ENCODE measurements at regions not wholly inside any gene's neighbourhood (a gene's known extent, or its start where the extent isn't known, plus 50 kb on each side); places are given as distances from the start of the nearest gene placed in this dataset.
"Not testable (repeated sequence)": the region's sequence is repeated elsewhere in the genome, so short reads cannot be mapped to it uniquely, and the experiment has no call there.

DNA sequence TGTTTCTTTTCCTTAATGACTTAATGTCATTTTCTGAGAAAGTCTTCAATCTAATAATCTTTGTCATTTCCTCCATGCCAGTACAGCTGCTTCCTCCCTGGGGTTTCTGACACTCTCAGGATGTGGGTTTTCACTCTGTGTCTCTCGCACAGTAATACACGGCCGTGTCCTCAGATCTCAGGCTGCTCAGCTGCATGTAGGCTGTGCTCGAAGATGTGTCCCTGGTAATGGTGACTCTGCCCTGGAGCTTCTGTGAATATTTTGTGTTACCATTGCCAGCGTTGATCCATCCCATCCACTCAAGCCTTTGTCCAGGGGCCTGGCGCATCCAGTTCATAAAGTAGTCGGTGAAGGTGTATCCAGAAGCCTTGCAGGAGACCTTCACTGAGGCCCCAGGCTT, 97.6 kb downstream of the OR4M2 start:
- not testable (repeated sequence) for H3K4me3 ChIP-seq (ENCODE audit: insufficient read length, low read depth)

DNA sequence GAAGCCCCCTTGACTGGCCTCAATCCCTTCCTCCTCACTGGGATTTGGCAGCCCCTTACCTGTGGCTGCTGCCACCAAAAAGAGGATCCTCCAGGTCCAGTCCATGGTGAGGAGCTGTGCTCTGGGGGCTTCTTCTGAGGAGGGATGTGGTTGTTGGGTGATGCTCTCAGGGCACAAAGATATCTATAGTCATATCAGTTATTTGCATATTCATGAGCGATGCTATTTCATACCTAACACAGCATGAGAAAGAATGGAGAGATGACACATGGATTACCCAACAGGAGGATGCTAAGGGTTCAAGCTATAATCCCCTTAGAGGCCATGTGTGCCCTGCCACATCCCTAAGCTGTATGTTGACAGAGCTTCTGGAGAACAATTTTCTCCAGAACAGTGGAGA, 98.1 kb downstream of the OR4M2 start:
- H3K27me3 ChIP-seq (ENCODE audit: insufficient read depth, insufficient read length); H3K9me3 ChIP-seq (ENCODE audit: insufficient read depth, low read length); H3K4me3 ChIP-seq (ENCODE audit: insufficient read length, low read depth); H3K9ac ChIP-seq (ENCODE audit: insufficient read length, low read depth); DNase-seq (ENCODE audit: low read depth, low spot score); H3K36me3 ChIP-seq (ENCODE audit: insufficient read depth, insufficient read length, low read length); H3K4me1 ChIP-seq (ENCODE audit: insufficient read depth, insufficient read length): not testable (repeated sequence)

More for the DNA sequence above, 97.6 kb downstream of the OR4M2 start:
- not testable (repeated sequence) for H3K27me3 ChIP-seq (ENCODE audit: insufficient read depth, insufficient read length); H3K36me3 ChIP-seq (ENCODE audit: insufficient read depth, insufficient read length, low read length); H3K4me1 ChIP-seq (ENCODE audit: insufficient read depth, insufficient read length); H3K9ac ChIP-seq (ENCODE audit: insufficient read length, low read depth); H3K9me3 ChIP-seq (ENCODE audit: insufficient read depth, low read length); DNase-seq (ENCODE audit: low read depth, low spot score)

DNA sequence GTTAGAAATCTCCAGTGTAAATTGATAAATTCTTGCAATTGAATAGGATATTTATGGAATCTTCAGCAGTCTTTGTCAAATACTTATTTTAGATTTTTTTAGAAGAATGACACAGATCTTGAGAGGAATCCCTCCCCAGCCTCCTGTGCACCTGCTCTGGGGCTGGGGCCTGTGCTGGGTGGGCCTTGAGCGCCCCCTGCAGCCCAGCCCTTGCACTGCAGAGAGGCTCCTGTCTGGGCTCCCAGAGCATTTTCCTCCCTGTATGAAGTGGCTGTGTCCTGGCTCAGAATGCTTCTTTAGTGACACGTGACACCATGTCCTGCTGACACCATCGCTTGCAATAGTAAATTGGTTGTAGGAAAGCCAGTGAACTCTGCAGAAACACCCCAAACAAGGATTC, 98.7 kb downstream of the OR4M2 start:
- not testable (repeated sequence) for H3K4me3 ChIP-seq (ENCODE audit: insufficient read length, low read depth); H3K27me3 ChIP-seq (ENCODE audit: insufficient read depth, insufficient read length); H3K4me1 ChIP-seq (ENCODE audit: insufficient read depth, insufficient read length); DNase-seq (ENCODE audit: low read depth, low spot score); H3K36me3 ChIP-seq (ENCODE audit: insufficient read depth, insufficient read length, low read length); H3K9me3 ChIP-seq (ENCODE audit: insufficient read depth, low read length); H3K9ac ChIP-seq (ENCODE audit: insufficient read length, low read depth)

DNA sequence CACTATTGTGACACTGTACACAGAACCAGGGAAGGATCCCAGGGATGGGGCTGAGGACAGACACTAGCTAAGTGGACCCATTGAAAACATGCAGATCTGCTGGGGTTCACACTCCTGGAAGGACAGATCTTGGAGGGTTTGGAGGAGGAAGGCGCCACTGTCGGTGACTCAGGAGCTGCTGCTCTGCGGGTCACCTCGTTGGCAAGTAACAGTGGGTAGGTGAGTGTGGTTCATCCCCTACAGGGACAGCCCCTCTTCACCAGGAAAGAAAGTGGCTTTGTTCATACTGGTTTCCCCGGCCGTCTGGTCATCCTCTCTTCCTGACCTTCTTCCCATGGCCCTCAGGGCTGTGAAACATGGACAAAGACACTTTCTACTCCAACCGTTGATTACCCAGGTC, 100.3 kb downstream of the OR4M2 start:
- H3K9me3 ChIP-seq (ENCODE audit: insufficient read depth, low read length); H3K9ac ChIP-seq (ENCODE audit: insufficient read length, low read depth); H3K4me1 ChIP-seq (ENCODE audit: insufficient read depth, insufficient read length); H3K27me3 ChIP-seq (ENCODE audit: insufficient read depth, insufficient read length); DNase-seq (ENCODE audit: low read depth, low spot score); H3K4me3 ChIP-seq (ENCODE audit: insufficient read length, low read depth); H3K36me3 ChIP-seq (ENCODE audit: insufficient read depth, insufficient read length, low read length): not testable (repeated sequence)

DNA sequence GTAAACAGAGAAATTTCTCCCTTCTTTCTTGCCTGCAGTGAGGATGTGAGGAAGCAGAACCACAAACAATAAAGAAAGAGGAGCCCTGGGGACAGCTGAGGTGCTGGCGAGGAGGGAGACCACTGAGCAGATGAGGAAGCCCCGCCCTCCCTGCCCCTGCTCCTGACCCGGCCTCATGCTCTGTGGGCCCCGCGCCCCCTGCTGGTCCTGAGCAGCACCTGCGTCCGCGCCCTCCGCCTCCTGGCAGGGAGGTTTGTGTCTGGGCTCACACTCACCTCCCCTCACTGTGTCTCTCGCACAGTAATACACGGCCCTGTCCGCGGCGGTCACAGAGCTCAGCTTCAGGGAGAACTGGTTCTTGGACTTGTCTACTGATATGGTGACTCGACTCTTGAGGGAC, 104.4 kb downstream of the OR4M2 start:
- not testable (repeated sequence) for DNase-seq (ENCODE audit: low read depth, low spot score); H3K9ac ChIP-seq (ENCODE audit: insufficient read length, low read depth); H3K4me1 ChIP-seq (ENCODE audit: insufficient read depth, insufficient read length); H3K36me3 ChIP-seq (ENCODE audit: insufficient read depth, insufficient read length, low read length); H3K9me3 ChIP-seq (ENCODE audit: insufficient read depth, low read length); H3K27me3 ChIP-seq (ENCODE audit: insufficient read depth, insufficient read length); H3K4me3 ChIP-seq (ENCODE audit: insufficient read length, low read depth)

DNA sequence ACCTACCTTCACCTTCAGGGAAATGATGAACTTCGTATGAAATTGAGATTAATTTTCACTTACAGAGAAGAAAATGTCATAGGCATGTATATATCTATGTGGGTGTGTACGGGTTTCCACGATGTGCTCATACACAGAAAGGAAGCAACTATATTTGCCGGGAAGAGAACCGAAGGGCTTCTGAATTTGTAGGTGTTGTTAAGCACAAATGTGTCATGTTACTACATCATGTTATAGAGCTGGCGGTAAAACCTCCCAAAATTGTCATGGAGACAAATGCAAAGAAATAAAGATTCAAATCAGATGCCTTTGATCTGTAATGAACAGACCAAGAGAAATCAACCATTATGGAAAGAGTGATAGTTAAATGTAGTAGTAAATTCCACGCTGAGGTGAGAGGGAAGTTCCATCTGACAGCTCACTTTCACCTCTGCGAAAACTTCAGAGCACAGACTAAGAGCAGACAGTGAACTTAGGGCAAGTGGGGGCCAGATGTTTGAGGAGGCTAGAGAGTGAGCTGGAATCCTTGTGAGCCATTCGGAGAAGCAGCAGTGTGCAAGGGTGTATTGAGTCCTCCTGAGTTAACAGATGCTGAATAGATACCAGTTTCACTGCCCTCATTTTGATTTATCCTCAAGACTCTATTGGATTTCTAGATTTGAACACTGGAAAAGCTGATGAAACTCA, 106.7 kb downstream of the OR4M2 start:
- not testable (repeated sequence) for H3K9me3 ChIP-seq (ENCODE audit: insufficient read depth, low read length); DNase-seq (ENCODE audit: low read depth, low spot score); H3K4me3 ChIP-seq (ENCODE audit: insufficient read length, low read depth); H3K36me3 ChIP-seq (ENCODE audit: insufficient read depth, insufficient read length, low read length); H3K4me1 ChIP-seq (ENCODE audit: insufficient read depth, insufficient read length); H3K27me3 ChIP-seq (ENCODE audit: insufficient read depth, insufficient read length); H3K9ac ChIP-seq (ENCODE audit: insufficient read length, low read depth)

DNA sequence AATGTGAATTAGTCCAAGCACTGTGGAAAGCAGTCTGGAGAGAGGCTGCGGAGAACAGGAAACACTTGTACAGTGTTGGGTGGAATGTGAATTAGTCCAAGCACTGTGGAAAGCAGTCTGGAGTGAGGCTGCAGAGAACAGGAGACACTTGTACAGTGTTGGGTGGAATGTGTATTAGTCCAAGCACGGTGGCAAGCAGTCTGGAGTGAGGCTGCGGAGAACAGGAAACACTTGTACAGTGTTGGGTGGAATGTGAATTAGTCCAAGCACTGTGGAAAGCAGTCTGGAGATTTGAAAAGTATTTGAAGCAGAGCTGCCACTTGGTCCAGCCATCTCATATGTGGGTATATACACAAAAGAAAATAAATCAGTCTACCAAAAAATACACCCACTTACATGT, 111.5 kb downstream of the OR4M2 start:
- not testable (repeated sequence) for H3K9ac ChIP-seq (ENCODE audit: insufficient read length, low read depth); H3K27me3 ChIP-seq (ENCODE audit: insufficient read depth, insufficient read length); H3K4me3 ChIP-seq (ENCODE audit: insufficient read length, low read depth); DNase-seq (ENCODE audit: low read depth, low spot score); H3K9me3 ChIP-seq (ENCODE audit: insufficient read depth, low read length); H3K4me1 ChIP-seq (ENCODE audit: insufficient read depth, insufficient read length); H3K36me3 ChIP-seq (ENCODE audit: insufficient read depth, insufficient read length, low read length)

DNA sequence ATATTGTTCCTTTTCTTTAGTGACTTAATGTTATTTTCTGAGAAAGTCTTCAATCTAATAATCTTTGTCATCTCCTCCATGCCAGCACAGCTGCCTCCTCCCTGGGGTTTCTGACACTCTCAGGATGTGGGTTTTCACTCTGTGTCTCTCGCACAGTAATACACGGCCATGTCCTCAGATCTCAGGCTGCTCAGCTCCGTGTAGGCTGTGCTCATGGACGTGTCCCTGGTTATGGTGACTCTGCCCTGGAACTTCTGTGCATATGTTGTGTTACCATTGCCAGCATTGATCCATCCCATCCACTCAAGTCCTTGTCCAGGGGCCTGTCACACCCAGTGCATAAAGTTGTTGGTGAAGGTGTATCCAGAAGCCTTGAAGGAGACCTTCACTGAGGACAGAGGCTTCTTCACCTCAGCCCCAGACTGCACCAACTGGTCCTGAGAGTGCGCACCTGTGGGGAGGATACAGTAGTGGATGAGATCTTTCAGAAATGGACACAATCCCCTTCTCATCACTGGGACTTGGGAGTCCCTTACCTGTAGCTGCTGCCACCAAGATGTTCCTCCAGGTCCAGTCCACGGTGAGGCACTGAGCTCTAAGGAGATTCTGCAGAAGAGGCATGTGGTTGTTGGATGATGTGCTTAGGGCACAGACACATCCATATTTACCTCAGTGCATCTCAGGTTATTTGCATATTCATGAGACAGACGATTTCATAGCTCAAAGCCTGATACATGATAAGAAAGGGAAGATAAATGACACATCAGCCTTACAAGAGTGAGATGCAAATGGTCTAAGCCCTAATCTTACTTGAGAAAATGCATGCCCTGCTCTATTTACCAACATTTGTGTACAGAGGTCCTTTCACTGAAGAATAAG, 114.7 kb downstream of the OR4M2 start:
- not testable (repeated sequence) for H3K27me3 ChIP-seq (ENCODE audit: insufficient read depth, insufficient read length); H3K9me3 ChIP-seq (ENCODE audit: insufficient read depth, low read length); H3K36me3 ChIP-seq (ENCODE audit: insufficient read depth, insufficient read length, low read length); H3K4me1 ChIP-seq (ENCODE audit: insufficient read depth, insufficient read length); H3K4me3 ChIP-seq (ENCODE audit: insufficient read length, low read depth); H3K9ac ChIP-seq (ENCODE audit: insufficient read length, low read depth); DNase-seq (ENCODE audit: low read depth, low spot score)

DNA sequence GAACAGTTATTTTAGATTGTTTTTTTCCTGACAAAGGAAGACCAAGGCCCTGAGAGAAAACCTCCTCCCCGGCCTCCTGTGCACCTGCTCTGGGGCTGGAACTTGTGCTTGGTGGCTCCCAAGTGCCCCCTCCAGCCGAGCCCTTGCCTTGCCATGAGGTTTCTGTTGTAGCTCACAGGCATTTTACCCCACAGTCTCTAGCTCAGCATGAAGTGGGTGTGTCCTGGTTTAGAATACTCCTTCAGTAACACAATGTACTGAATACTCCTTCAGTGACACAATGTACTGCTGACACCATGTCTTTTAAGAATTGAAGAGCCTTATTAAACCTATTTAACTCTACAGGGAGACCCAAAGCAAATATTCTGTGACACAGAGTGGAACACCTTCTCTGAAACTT, 116.1 kb downstream of the OR4M2 start:
- not testable (repeated sequence) for H3K4me1 ChIP-seq (ENCODE audit: insufficient read depth, insufficient read length); DNase-seq (ENCODE audit: low read depth, low spot score); H3K9ac ChIP-seq (ENCODE audit: insufficient read length, low read depth); H3K4me3 ChIP-seq (ENCODE audit: insufficient read length, low read depth); H3K9me3 ChIP-seq (ENCODE audit: insufficient read depth, low read length); H3K27me3 ChIP-seq (ENCODE audit: insufficient read depth, insufficient read length); H3K36me3 ChIP-seq (ENCODE audit: insufficient read depth, insufficient read length, low read length)

DNA sequence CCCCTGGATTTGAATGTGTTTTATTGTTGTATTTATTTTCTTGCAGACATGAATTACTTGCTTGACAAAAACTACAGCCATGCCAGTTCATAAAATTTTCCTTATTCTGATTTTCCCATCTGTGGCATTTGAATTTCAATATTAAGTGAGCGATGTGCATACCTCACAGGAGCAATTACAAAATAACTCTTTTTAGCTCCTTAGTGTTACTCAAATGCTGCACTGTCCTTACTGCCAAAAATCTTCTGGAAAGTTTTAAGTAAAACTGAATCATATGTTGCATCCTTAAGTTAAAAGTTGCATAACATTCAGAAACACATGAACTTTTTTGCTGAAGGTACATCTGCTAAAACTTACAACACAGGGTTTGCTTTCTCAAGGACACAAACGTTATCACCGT, 120.1 kb downstream of the OR4M2 start:
- not testable (repeated sequence) for H3K9me3 ChIP-seq (ENCODE audit: insufficient read depth, low read length); H3K27me3 ChIP-seq (ENCODE audit: insufficient read depth, insufficient read length); DNase-seq (ENCODE audit: low read depth, low spot score); H3K4me1 ChIP-seq (ENCODE audit: insufficient read depth, insufficient read length); H3K4me3 ChIP-seq (ENCODE audit: insufficient read length, low read depth); H3K36me3 ChIP-seq (ENCODE audit: insufficient read depth, insufficient read length, low read length); H3K9ac ChIP-seq (ENCODE audit: insufficient read length, low read depth)

DNA sequence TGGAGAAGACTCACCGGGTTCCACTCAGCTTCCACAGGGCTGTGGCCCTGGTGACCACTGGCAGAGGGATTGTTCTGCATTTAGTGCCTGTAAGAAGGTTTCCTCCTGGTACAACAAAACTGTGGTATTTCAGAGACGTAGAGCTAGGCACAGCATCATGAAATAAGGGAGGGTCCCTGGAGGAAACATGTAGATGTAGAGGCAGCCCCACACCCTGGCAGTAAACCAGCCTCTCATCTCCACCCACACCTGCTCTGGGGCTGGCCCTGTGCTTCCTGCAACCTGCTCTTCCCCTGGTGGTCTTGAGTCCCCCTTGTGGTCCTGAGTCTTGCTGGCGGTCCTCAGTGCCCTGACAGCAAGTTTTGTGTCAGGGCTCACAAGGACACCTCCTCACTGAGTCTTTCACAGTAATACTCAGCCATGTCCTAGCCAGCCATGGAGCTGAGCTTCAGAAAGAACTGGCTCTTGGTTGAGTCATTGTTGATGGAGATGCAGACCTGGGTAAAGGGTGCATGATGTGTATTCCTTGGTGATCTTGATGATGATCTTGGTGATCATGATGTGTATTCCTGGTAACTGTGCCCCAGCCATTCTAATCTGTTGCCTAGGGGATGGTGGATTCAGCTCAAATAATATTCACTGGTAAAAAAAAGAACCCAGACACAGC, 121.8 kb downstream of the OR4M2 start:
- H3K9ac ChIP-seq (ENCODE audit: insufficient read length, low read depth); H3K4me1 ChIP-seq (ENCODE audit: insufficient read depth, insufficient read length); H3K4me3 ChIP-seq (ENCODE audit: insufficient read length, low read depth); H3K36me3 ChIP-seq (ENCODE audit: insufficient read depth, insufficient read length, low read length); DNase-seq (ENCODE audit: low read depth, low spot score); H3K9me3 ChIP-seq (ENCODE audit: insufficient read depth, low read length); H3K27me3 ChIP-seq (ENCODE audit: insufficient read depth, insufficient read length): not testable (repeated sequence)

DNA sequence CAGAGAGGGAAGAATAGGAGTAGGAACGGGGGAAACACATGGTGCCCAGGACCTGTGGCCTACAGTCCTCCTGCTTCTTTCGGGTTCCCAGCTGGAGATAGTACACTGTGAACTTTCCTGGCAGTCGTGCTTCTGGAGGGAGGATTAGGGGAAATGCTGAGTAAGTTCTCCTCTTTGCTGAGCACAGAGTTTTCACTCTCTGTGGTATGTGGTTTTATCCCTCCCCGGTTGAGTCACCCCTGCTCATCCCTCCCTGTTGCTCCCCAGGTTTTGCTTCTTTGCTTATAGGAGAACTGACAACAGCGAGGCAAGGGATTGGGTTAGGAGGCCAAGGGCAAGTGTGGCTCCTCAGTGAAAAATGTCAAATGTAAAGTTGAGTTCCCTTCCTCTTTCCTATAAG, 122.9 kb downstream of the OR4M2 start:
- DNase-seq (ENCODE audit: low read depth, low spot score); H3K4me3 ChIP-seq (ENCODE audit: insufficient read length, low read depth); H3K27me3 ChIP-seq (ENCODE audit: insufficient read depth, insufficient read length); H3K9ac ChIP-seq (ENCODE audit: insufficient read length, low read depth); H3K4me1 ChIP-seq (ENCODE audit: insufficient read depth, insufficient read length); H3K9me3 ChIP-seq (ENCODE audit: insufficient read depth, low read length); H3K36me3 ChIP-seq (ENCODE audit: insufficient read depth, insufficient read length, low read length): not testable (repeated sequence)
